OCI-LY3 (cell line): ENCODE measurements at regions not wholly inside any gene's neighbourhood (a gene's known extent, or its start where the extent isn't known, plus 50 kb on each side); places are given as distances from the start of the nearest gene placed in this dataset.

Experiments used
- H2AFZ ChIP-seq: fragments of 200-600, 300-600 bp; shearing (Covaris generic); 2 replicates; pipeline ENCODE4 v1.6.0; 2014; ENCODE audit warnings: antibody characterized with exemption, low read depth, low read length
- H3K27ac ChIP-seq: fragments of 200-600, 300-600 bp; sonication (generic); 2 replicates; pipeline ENCODE4 v1.5.1; 2014; ENCODE audit warnings: mild to moderate bottlenecking, low read length, moderate library complexity, mixed read lengths
- H3K27me3 ChIP-seq: fragments of 200-600, 300-600 bp; sonication (generic); 2 replicates; pipeline ENCODE4 v1.6.1; 2014; ENCODE audit warnings: low read depth, low read length, mixed read lengths
- H3K36me3 ChIP-seq: fragments of 200-600, 300-600 bp; sonication (generic); replicated peaks from 2 replicates; pipeline ENCODE3; 2014; ENCODE audit warnings: low read depth, low read length, mixed read lengths
- H3K4me1 ChIP-seq: fragments of 300-600, 200-600 bp; sonication (generic); 2 replicates; pipeline ENCODE4 v1.6.1; 2014; ENCODE audit warnings: low read length, mixed read lengths
- H3K4me2 ChIP-seq: fragments of 200-600, 300-600 bp; sonication (generic); 2 replicates; pipeline ENCODE4 v1.6.1; 2014; ENCODE audit warnings: low read length, mixed read lengths
- H3K4me3 ChIP-seq: fragments of 300-600, 200-600 bp; sonication (generic); 2 replicates; pipeline ENCODE4 v1.5.1; 2014; ENCODE audit warnings: antibody characterized with exemption, mild to moderate bottlenecking, low read length, moderate library complexity
- H3K79me2 ChIP-seq: fragments of 300-600, 200-600 bp; shearing (Covaris generic); 2 replicates; pipeline ENCODE4 v1.6.1; 2014; ENCODE audit warnings: mild to moderate bottlenecking, low read length, mixed read lengths
- H3K9ac ChIP-seq: fragments of 300-600, 200-600 bp; shearing (Covaris generic); 2 replicates; pipeline ENCODE4 v1.6.0; 2014; ENCODE audit warnings: mild to moderate bottlenecking, low read length, moderate library complexity
- H3K9me3 ChIP-seq: fragments of 200-600, 300-600 bp; shearing (Covaris generic); 2 replicates; pipeline ENCODE4 v1.6.1; 2014; ENCODE audit warnings: low read length, mixed read lengths; ENCODE audit not compliant: insufficient read depth
- H4K20me1 ChIP-seq: fragments of 200-600, 300-600 bp; sonication (generic); 2 replicates; pipeline ENCODE4 v1.6.1; 2016; ENCODE audit warnings: low read length, mixed read lengths; ENCODE audit not compliant: insufficient read depth
- CTCF ChIP-seq: fragments of 200-600, 300-600 bp; sonication (generic); IDR thresholded peaks from 2 replicates; pipeline ENCODE4 v1.5.1; 2014; ENCODE audit warnings: antibody characterized with exemption, low read length, low read depth
- EZH2phosphoT487 ChIP-seq: fragments of 200-600 bp; shearing (Covaris generic); IDR thresholded peaks from 2 replicates; pipeline ENCODE4 v1.6.1; 2018; ENCODE audit warnings: antibody characterized with exemption, mixed run types, low read depth

GRCh38 chr5:66234241-66234640, 90.1 kb downstream of the SREK1 start:
- Histone ChIP-seq H3K79me2 (no peaks in the 10 kb centered on the region), H3K27ac (no peak overlapping the region), H2AFZ (no peak overlapping the region), H3K4me2 (no peak overlapping the region), H3K9me3 (no peaks in the 10 kb centered on the region), H4K20me1 (no peaks in the 10 kb centered on the region), H3K36me3 (no peaks in the 10 kb centered on the region), H3K4me1 (no peaks in the 10 kb centered on the region), H3K9ac (no peak overlapping the region), H3K4me3 (no peak overlapping the region), H3K27me3 (no peaks in the 10 kb centered on the region)
- TF ChIP-seq EZH2phosphoT487 (no peak), CTCF (no peak)

- H3K27me3 ChIP-seq = no peaks in the 10 kb centered on the region
- H3K4me1 ChIP-seq = no peaks in the 10 kb centered on the region
- no peaks in the 10 kb centered on the region for H3K79me2 ChIP-seq
- H2AFZ ChIP-seq = no peak overlapping the region
- no peak overlapping the region for H3K4me3 ChIP-seq
- no peaks in the 10 kb centered on the region for H3K9me3 ChIP-seq
- H3K9ac ChIP-seq = no peak overlapping the region
- H4K20me1 ChIP-seq = no peaks in the 10 kb centered on the region
- H3K36me3 ChIP-seq = no peaks in the 10 kb centered on the region
- no peak overlapping the region for H3K27ac ChIP-seq
- no peak for TF ChIP-seq EZH2phosphoT487
- no peak for TF ChIP-seq CTCF
- H3K4me2 ChIP-seq = no peak overlapping the region
These were observed 94.3 kb downstream of the SREK1 start for GRCh38 chr5:66238435-66238834.

GRCh38 chr5:66239034-66239433, 94.9 kb downstream of the SREK1 start:
- no peak overlapping the region for H3K9ac ChIP-seq
- no peaks in the 10 kb centered on the region for H3K4me1 ChIP-seq
- H2AFZ ChIP-seq = no peak overlapping the region
- H3K4me3 ChIP-seq = no peak overlapping the region
- no peaks in the 10 kb centered on the region for H3K79me2 ChIP-seq
- H4K20me1 ChIP-seq = no peaks in the 10 kb centered on the region
- H3K27me3 ChIP-seq = no peaks in the 10 kb centered on the region
- TF ChIP-seq CTCF (peak; percentile 30), EZH2phosphoT487 (no peak)
- H3K9me3 ChIP-seq = no peaks in the 10 kb centered on the region
- H3K4me2 ChIP-seq = no peak overlapping the region
- H3K27ac ChIP-seq = no peak overlapping the region
- H3K36me3 ChIP-seq = no peaks in the 10 kb centered on the region

- no peak overlapping the region for H3K27ac ChIP-seq
- H3K4me3 ChIP-seq = no peak overlapping the region
- no peaks in the 10 kb centered on the region for H3K9me3 ChIP-seq
- H3K79me2 ChIP-seq = no peaks in the 10 kb centered on the region
- no peaks in the 10 kb centered on the region for H3K36me3 ChIP-seq
- no peak for TF ChIP-seq EZH2phosphoT487
- TF ChIP-seq CTCF = no peak
- H3K4me1 ChIP-seq = no peaks in the 10 kb centered on the region
- H3K9ac ChIP-seq = no peak overlapping the region
- H3K4me2 ChIP-seq = no peak overlapping the region
- H3K27me3 ChIP-seq = no peaks in the 10 kb centered on the region
- no peak overlapping the region for H2AFZ ChIP-seq
- H4K20me1 ChIP-seq = no peaks in the 10 kb centered on the region
These were observed 97.2 kb downstream of the SREK1 start for GRCh38 chr5:66241136-66241825.
